Endothelial cell (in vitro differentiated cells): ENCODE measurements at regions not wholly inside any gene's neighbourhood (a gene's known extent, or its start where the extent isn't known, plus 50 kb on each side); places are given as distances from the start of the nearest gene placed in this dataset.

Source experiments
- DNase-seq: peaks from one replicate; pipeline ENCODE4 v3.0.0; 2021; ENCODE audit warnings: low spot score
- H3K27ac Mint-ChIP-seq: one replicate; pipeline ENCODE4 v1.8.0; 2021; ENCODE audit warnings: mixed read lengths, inconsistent platforms; ENCODE audit not compliant: unreplicated experiment
- H3K27me3 Mint-ChIP-seq: one replicate; pipeline ENCODE4 v1.8.0; 2021; ENCODE audit warnings: mild to moderate bottlenecking, moderate library complexity, mixed read lengths, inconsistent platforms; ENCODE audit not compliant: unreplicated experiment
- H3K36me3 Mint-ChIP-seq: one replicate; pipeline ENCODE4 v1.8.0; 2021; ENCODE audit warnings: mild to moderate bottlenecking, low read depth, mixed read lengths, inconsistent platforms; ENCODE audit not compliant: unreplicated experiment
- H3K4me1 Mint-ChIP-seq: one replicate; pipeline ENCODE4 v1.8.0; 2021; ENCODE audit warnings: mild to moderate bottlenecking, mixed read lengths, inconsistent platforms; ENCODE audit not compliant: unreplicated experiment
- H3K4me3 Mint-ChIP-seq: one replicate; pipeline ENCODE4 v1.8.0; 2021; ENCODE audit warnings: mild to moderate bottlenecking, mixed read lengths, inconsistent platforms; ENCODE audit not compliant: unreplicated experiment
- H3K9me3 Mint-ChIP-seq: one replicate; pipeline ENCODE4 v1.8.0; 2021; ENCODE audit warnings: mixed read lengths, inconsistent platforms; ENCODE audit not compliant: unreplicated experiment
- TF ChIP-seq, protein P1 (sequence below): fragments of 200-600 bp; sonication (generic); IDR thresholded peaks from one replicate; pipeline ENCODE4 v1.5.0; 2021; ENCODE audit warnings: antibody characterized with exemption; ENCODE audit not compliant: unreplicated experiment

DNA sequence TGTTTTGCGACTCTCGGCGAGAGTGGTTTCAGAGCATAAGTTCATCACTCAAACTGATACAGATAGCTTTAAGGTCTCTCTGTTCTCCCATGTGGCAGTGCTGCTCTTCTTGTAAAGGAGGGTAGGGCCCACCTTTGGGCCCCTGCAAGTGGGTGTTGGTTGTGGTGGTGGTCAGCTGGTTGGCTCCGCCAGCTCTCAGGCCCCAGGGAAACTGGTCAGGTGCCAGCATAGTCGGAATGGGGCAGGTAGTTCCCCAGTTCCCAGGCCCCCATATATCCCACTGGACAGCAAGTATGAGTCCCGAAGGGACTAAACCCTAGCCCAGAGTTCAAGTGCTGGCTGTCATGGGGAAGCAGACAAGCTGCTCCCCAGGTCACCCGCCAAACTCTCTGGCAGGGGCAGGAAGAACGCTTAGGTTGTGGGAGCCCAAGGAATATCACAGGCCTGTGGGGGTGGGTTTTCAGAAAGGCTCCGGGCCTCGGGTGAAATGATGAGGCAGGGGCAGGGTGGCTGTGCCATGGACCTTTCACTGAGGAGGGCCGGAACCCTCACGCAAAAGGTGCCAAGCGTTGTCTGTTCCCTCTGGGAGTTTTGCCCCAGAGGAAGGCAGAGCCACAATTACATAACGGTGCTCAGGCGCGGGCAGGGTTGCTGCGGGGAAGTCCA is 185.1 kb downstream of the EFHB start:
- no peaks in the 10 kb centered on the region for H3K27me3 Mint-ChIP-seq
- no peaks in the 10 kb centered on the region for H3K36me3 Mint-ChIP-seq
- TF ChIP-seq, protein P1, sequence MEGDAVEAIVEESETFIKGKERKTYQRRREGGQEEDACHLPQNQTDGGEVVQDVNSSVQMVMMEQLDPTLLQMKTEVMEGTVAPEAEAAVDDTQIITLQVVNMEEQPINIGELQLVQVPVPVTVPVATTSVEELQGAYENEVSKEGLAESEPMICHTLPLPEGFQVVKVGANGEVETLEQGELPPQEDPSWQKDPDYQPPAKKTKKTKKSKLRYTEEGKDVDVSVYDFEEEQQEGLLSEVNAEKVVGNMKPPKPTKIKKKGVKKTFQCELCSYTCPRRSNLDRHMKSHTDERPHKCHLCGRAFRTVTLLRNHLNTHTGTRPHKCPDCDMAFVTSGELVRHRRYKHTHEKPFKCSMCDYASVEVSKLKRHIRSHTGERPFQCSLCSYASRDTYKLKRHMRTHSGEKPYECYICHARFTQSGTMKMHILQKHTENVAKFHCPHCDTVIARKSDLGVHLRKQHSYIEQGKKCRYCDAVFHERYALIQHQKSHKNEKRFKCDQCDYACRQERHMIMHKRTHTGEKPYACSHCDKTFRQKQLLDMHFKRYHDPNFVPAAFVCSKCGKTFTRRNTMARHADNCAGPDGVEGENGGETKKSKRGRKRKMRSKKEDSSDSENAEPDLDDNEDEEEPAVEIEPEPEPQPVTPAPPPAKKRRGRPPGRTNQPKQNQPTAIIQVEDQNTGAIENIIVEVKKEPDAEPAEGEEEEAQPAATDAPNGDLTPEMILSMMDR: no peak
- H3K9me3 Mint-ChIP-seq: no peaks in the 10 kb centered on the region
- no peak for DNase-seq
- no peaks in the 10 kb centered on the region for H3K4me1 Mint-ChIP-seq
- no peak overlapping the region for H3K4me3 Mint-ChIP-seq
- H3K27ac Mint-ChIP-seq: no peak overlapping the region

DNA sequence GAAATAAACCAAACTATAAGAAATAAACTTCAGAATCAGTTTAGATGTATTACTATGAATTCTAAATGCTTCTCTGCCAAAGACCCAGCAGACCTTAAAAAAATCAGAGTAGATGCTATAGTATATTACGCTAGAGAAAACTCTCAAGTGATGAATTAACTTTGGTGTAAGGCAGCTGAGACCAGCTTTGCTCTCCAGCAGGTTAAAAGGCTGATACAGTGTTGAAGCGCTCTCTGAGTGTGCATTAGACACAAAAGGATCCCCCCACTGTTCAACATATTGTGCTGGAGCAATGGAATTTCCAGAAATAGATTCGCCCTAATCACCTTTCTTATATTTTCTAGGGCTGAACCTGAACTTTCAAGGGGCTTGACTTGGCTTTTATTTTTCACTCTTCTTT is 190.0 kb downstream of the EFHB start:
- H3K27ac Mint-ChIP-seq: no peak overlapping the region
- H3K9me3 Mint-ChIP-seq: no peaks in the 10 kb centered on the region
- no peaks in the 10 kb centered on the region for H3K4me1 Mint-ChIP-seq
- H3K4me3 Mint-ChIP-seq: no peak overlapping the region
- DNase-seq: no peak
- no peaks in the 10 kb centered on the region for H3K36me3 Mint-ChIP-seq
- TF ChIP-seq, protein P1: no peak
- peaks cover 1% of the 10 kb centered on the region for H3K27me3 Mint-ChIP-seq

DNA sequence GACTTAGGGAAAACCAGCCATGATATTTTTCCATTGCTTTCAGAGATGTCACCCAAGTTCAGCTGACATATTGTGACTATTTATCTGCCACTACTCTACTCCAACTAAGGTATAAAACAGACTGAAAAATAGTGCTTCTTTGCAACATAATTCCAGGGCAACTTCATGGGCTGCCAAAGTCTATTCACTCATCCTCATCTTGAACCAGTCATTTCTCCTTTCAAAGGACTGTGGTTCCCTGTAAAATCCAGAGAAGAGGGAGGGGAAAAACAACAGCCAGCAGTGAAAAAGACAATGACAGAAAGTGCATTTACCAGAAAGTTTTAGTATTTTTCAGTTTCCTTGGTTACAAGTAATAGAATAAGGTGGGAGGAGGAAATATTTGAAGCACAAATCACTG is 191.1 kb downstream of the EFHB start:
- Mint-ChIP-seq H3K9me3 (no peaks in the 10 kb centered on the region), H3K4me3 (no peak overlapping the region), H3K27me3 (peaks cover 1% of the 10 kb centered on the region), H3K36me3 (no peaks in the 10 kb centered on the region), H3K4me1 (no peaks in the 10 kb centered on the region), H3K27ac (no peak overlapping the region)
- no peak for DNase-seq
- TF ChIP-seq, protein P1: no peak

DNA sequence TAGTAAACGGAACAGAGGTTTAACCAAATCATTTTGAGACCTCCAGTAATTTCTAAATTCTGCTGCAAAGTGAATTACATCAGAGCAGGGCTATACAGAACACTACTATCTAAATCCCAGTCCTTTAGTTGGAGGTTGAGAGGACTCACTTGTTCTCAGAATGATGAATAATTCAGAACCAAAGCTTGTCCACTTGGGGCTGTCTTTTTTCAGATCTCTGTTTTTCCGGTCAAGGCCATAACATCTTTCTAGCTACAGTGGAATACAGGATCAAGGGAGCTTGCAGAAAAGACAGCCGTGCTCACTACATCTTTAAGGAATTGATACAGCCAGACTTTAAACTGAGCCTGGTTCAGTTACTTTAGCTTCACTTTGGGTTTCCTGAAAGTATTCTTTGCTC is 194.5 kb downstream of the EFHB start:
- Mint-ChIP-seq H3K9me3 (no peaks in the 10 kb centered on the region), H3K4me1 (no peaks in the 10 kb centered on the region), H3K27me3 (peaks cover 1% of the 10 kb centered on the region), H3K4me3 (no peak overlapping the region), H3K27ac (no peak overlapping the region), H3K36me3 (no peaks in the 10 kb centered on the region)
- TF ChIP-seq, protein P1: no peak
- no peak for DNase-seq

DNA sequence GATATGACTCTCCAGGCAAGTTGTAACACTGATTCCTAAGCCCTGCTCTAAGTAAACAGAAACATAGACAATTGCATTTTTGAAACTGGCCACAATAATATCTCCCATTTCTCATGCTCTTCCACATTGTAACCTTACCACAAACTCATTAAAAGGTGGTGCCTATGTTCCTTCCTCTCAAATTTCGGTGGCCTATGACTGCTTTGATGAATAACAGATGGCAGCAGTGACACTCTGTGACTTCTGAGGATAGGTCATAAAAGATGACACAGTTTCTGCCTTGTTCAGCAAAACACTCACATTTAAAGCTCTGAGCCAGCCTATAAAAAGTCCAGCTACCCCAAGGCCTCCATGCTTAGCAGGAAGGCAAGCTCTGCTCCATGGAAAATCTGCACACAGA is 195.2 kb downstream of the EFHB start:
- Mint-ChIP-seq H3K4me1 (no peaks in the 10 kb centered on the region), H3K36me3 (no peaks in the 10 kb centered on the region), H3K27me3 (peaks cover 1% of the 10 kb centered on the region), H3K9me3 (no peaks in the 10 kb centered on the region), H3K27ac (no peak overlapping the region), H3K4me3 (no peak overlapping the region)
- TF ChIP-seq, protein P1: no peak
- no peak for DNase-seq
